Spleen (tissue), 11 donors: ENCODE measurements at regions not wholly inside any gene's neighbourhood (a gene's known extent, or its start where the extent isn't known, plus 50 kb on each side); places are given as distances from the start of the nearest gene placed in this dataset.

Experiments used
- DNase-seq: peaks from one replicate; pipeline ENCODE4 v3.0.0-alpha.2; 2020
- H3K27ac ChIP-seq, 8 donors: fragments of 200-600 bp; sonication (generic) in 7 of 8; 1 replicate in 4 of 8; 2 replicates in 4 of 8; pipeline versions ENCODE4 v1.5.0 to v1.8.0; 2016 to 2021; ENCODE audit warnings: inconsistent platforms in 4 of 8, mild to moderate bottlenecking in 4 of 8, moderate library complexity in 1 of 8
- H3K27me3 ChIP-seq, 7 donors: fragments of 200-600 bp; sonication (generic) in 6 of 7; replicated peaks in 1 of 7; 1 replicate in 4 of 7; 2 replicates in 3 of 7; pipeline versions ENCODE4 v1.5.0 to v1.8.0; 2016 to 2021; ENCODE audit warnings: inconsistent platforms in 3 of 7, mild to moderate bottlenecking in 1 of 7
- H3K36me3 ChIP-seq, 6 donors: fragments of 200-600 bp; sonication (generic) in 5 of 6; 1 replicate in 4 of 6; 2 replicates in 2 of 6; pipeline versions ENCODE4 v1.5.0 to v1.8.0; 2016 to 2021; ENCODE audit warnings: inconsistent platforms in 2 of 6
- H3K4me1 ChIP-seq, 6 donors: fragments of 200-600 bp; sonication (generic) in 5 of 6; 1 replicate in 3 of 6; 2 replicates in 3 of 6; pipeline versions ENCODE4 v1.5.0 to v1.8.0; 2016 to 2021; ENCODE audit warnings: inconsistent platforms in 3 of 6
- H3K4me3 ChIP-seq, 8 donors: fragments of 200-600 bp; sonication (generic) in 7 of 8; 1 replicate in 4 of 8; 2 replicates in 4 of 8; pipeline versions ENCODE4 v1.5.0 to v1.8.0; 2016 to 2021; ENCODE audit warnings: inconsistent platforms in 4 of 8, mild to moderate bottlenecking in 4 of 8, moderate library complexity in 2 of 8
- H3K9me3 ChIP-seq, 8 donors: fragments of 200-600 bp; sonication (generic) in 7 of 8; 1 replicate in 4 of 8; 2 replicates in 4 of 8; pipeline versions ENCODE4 v1.5.0 to v1.8.0; 2016 to 2021; ENCODE audit warnings: inconsistent platforms in 4 of 8
- CTCF ChIP-seq, 11 experiments: fragments of 200-600 bp in 7 of 11; fragments of 450-650 bp in 4 of 11; sonication (generic) in 4 of 11; IDR thresholded peaks in 8 of 11; conservative IDR thresholded peaks in 3 of 11; 1 replicate in 7 of 11; 2 replicates in 4 of 11; pipeline versions ENCODE4 v1.4.0 to v1.8.0; 2016 to 2021; ENCODE audit warnings: antibody characterized with exemption in 11 of 11, inconsistent platforms in 4 of 11, mild to moderate bottlenecking in 1 of 11
- POLR2A ChIP-seq, 3 donors: fragments of 450-650 bp; IDR thresholded peaks; one replicate each; pipeline ENCODE4 v1.5.1; 2017; ENCODE audit warnings: antibody characterized with exemption in 3 of 3, mild to moderate bottlenecking in 1 of 3
- POLR2AphosphoS5 ChIP-seq, 3 donors: sonication (generic); formaldehyde crosslinking; IDR thresholded peaks; one replicate each; pipeline ENCODE4 v1.5.1; 2017; ENCODE audit warnings: antibody characterized with exemption in 3 of 3
- WGBS, 5 donors: extraction: QIAGEN DNeasy Blood & Tissue Kit in 3 of 5; methylation state at CpG; one replicate each; pipeline versions ENCODE4 v1.1.5 to v1.1.7; 2013 to 2018; 5-methylcytosine and 5-hydroxymethylcytosine counted together
- intact Hi-C: fragments of 100-400 bp; cut with DNase I; formaldehyde crosslinking; loops from one replicate; pipeline ENCODE4 v1.15.0; 2023; ENCODE audit warnings: low total_unique reads
- donor health status: healthy with polysubstance abuse.
- donor health status: DM: no; HTN: no; CAD: no; lungs with moderate emphysema.
- donor health status: DM: no; HTN: no; CAD: no.
- donor health status: Bipolar disorder and iron deficiency.
- donor health status: healthy.
- donor health status: DM: no; HTN: no; CAD: no.
- donor health status: DM: yes; HTN: yes; CAD: no.

- H3K27ac ChIP-seq = no peak overlapping the region
- intact Hi-C loops = no loop called here
- WGBS, 5 donors = 85 to 95% (median 93%) methylated on average over 6 of the region's 6 CpGs
- H3K4me1 ChIP-seq = no peaks in the 10 kb centered on the region
- H3K36me3 ChIP-seq = no peaks in the 10 kb centered on the region
- no peaks in the 10 kb centered on the region for H3K9me3 ChIP-seq
- H3K27me3 ChIP-seq = peaks cover 0 to 5% (median 0%) of the 10 kb centered on the region in 7 donors
- H3K4me3 ChIP-seq = no peak overlapping the region
- no peak for TF ChIP-seq CTCF (IDR thresholded peaks at IDR 0.05 in 8 of 11, conservative IDR thresholded peaks at IDR 0.05 in 3 of 11)
- TF ChIP-seq POLR2A (IDR thresholded peaks at IDR 0.05) = no peak
- TF ChIP-seq POLR2AphosphoS5 (IDR thresholded peaks at IDR 0.05) = no peak
- no peak for DNase-seq
Observed at GRCh38 chr7:3138206-3138605, 94.5 kb upstream of the CARD11 start.

- no peak for DNase-seq
- whole genome bisulfite sequencing, 5 donors = 39 to 66% (median 47%) methylated on average over 6 of the region's 6 CpGs
- TF ChIP-seq POLR2AphosphoS5 (IDR thresholded peaks at IDR 0.05) = no peak
- TF ChIP-seq POLR2A (IDR thresholded peaks at IDR 0.05) = no peak
- no peak for TF ChIP-seq CTCF (IDR thresholded peaks at IDR 0.05 in 8 of 11, conservative IDR thresholded peaks at IDR 0.05 in 3 of 11)
- no peak overlapping the region for H3K27ac ChIP-seq
- peaks cover 0 to 5% (median 0%) of the 10 kb centered on the region in 7 donors for H3K27me3 ChIP-seq
- H3K4me1 ChIP-seq = no peaks in the 10 kb centered on the region
- H3K36me3 ChIP-seq = no peaks in the 10 kb centered on the region
- intact Hi-C loops = no loop called here
- no peak overlapping the region for H3K4me3 ChIP-seq
- H3K9me3 ChIP-seq = no peaks in the 10 kb centered on the region
Observed at GRCh38 chr7:3138997-3139396, 95.3 kb upstream of the CARD11 start.

GRCh38 chr7:3140834-3141233 is 97.2 kb upstream of the CARD11 start:
- Histone ChIP-seq H3K9me3 (no peaks in the 10 kb centered on the region), H3K27ac (no peak overlapping the region), H3K36me3 (no peaks in the 10 kb centered on the region), H3K4me3 (no peak overlapping the region), H3K27me3 (peaks cover 0 to 5% (median 0%) of the 10 kb centered on the region in 7 donors), H3K4me1 (no peaks in the 10 kb centered on the region)
- DNase-seq = no peak
- intact Hi-C loops = no loop called here
- WGBS, 5 donors = 55 to 65% (median 65%) methylated on average over 6 of the region's 6 CpGs
- no peak for TF ChIP-seq CTCF (IDR thresholded peaks at IDR 0.05 in 8 of 11, conservative IDR thresholded peaks at IDR 0.05 in 3 of 11)
- no peak for TF ChIP-seq POLR2A (IDR thresholded peaks at IDR 0.05)

GRCh38 chr7:3141326-3141725 is 97.7 kb upstream of the CARD11 start:
- peaks cover 0 to 5% (median 0%) of the 10 kb centered on the region in 7 donors for H3K27me3 ChIP-seq
- intact Hi-C loops = no loop called here

More at GRCh38 chr7:3141326-3141725, 97.7 kb upstream of the CARD11 start:
- H3K27ac ChIP-seq = no peak overlapping the region
- H3K4me3 ChIP-seq = no peak overlapping the region
- H3K4me1 ChIP-seq = no peaks in the 10 kb centered on the region
- 80 to 100% (median 94%) methylated on average over 7 of the region's 7 CpGs for WGBS, 5 donors
- H3K36me3 ChIP-seq = no peaks in the 10 kb centered on the region
- TF ChIP-seq POLR2A (IDR thresholded peaks at IDR 0.05) (no peak), POLR2AphosphoS5 (IDR thresholded peaks at IDR 0.05) (no peak), CTCF (IDR thresholded peaks at IDR 0.05 in 8 of 11, conservative IDR thresholded peaks at IDR 0.05 in 3 of 11) (no peak)
- peak; percentile 16 for DNase-seq
- H3K9me3 ChIP-seq = no peaks in the 10 kb centered on the region
